K562 (cell line): ENCODE measurements at regions not wholly inside any gene's neighbourhood (a gene's known extent, or its start where the extent isn't known, plus 50 kb on each side); places are given as distances from the start of the nearest gene placed in this dataset.
"Not testable (repeated sequence)": the region's sequence is repeated elsewhere in the genome, so short reads cannot be mapped to it uniquely, and the experiment has no call there.

Experiments
- ATAC-seq: fragments of 200-7000 bp; cut with Tn5 transposase; 3 replicates; pipeline ENCODE4 v1.9.1; 2020; ENCODE audit warnings: moderate library complexity
- BruUV-seq: library from RNA; stranded (reverse); fragments of 400-500 nt; replicated peaks from 2 replicates; lab custom pipeline; 2021; lab: Mats Ljungman, UMichigan
- CTCF ChIA-PET: fragments of 300-600 bp; formaldehyde crosslinking; extraction: SDS; loops from one replicate; lab custom pipeline; 2021; ENCODE audit warnings: low intra/inter-chr PET ratio; lab: Yijun Ruan, JAX
- POLR2A ChIA-PET: fragments of 300-600, 350-650 bp; sonication (Branson Sonifier 250); formaldehyde crosslinking; extraction: SDS; loops from one replicate; lab custom pipeline; 2021; ENCODE audit warnings: antibody characterized with exemption, inconsistent platforms; lab: Yijun Ruan, JAX
- DNase-seq, 4 experiments: peaks; one replicate each; pipeline versions ENCODE4 v3.0.0 to v3.0.0-alpha.2; 2011 to 2018; ENCODE audit warnings: low spot score in 3 of 4, mixed read lengths in 3 of 4; ENCODE audit errors: extremely low read depth in 1 of 4
- FAIRE-seq: peaks from 2 replicates; lab custom pipeline; 2011; peaks lifted over from hg19 to GRCh38; lab: Jason Lieb, UNC
- H2AFZ ChIP-seq: 2 replicates; pipeline ENCODE4 v1.6.0; 2011; ENCODE audit warnings: low read depth, low read length, control low read depth, inconsistent platforms
- H3K27ac ChIP-seq: fragments of 200-600 bp; 3 replicates; pipeline ENCODE4 v1.8.0; 2011; ENCODE audit warnings: low read depth, mild to moderate bottlenecking, control low read depth, inconsistent platforms, low read length, moderate library complexity, mixed read lengths; ENCODE audit errors: extremely low read depth
- H3K27me3 ChIP-seq, 2 experiments: fragments of 300-600 bp in 1 of 2; 2 replicates in 1 of 2; 3 replicates in 1 of 2; pipeline versions ENCODE4 v1.6.0 to v1.8.0; 2011; ENCODE audit warnings: inconsistent platforms in 2 of 2, low read length in 2 of 2, mild to moderate bottlenecking in 1 of 2, mixed read lengths in 1 of 2, moderate library complexity in 1 of 2; ENCODE audit not compliant: control insufficient read depth in 2 of 2, insufficient read depth in 2 of 2
- H3K36me3 ChIP-seq: fragments of 300-600 bp; 3 replicates; pipeline ENCODE4 v1.8.0; 2011; ENCODE audit warnings: mild to moderate bottlenecking, low read length, inconsistent platforms; ENCODE audit not compliant: control insufficient read depth, insufficient read depth
- H3K4me1 ChIP-seq, 2 experiments: fragments of 200-600 bp in 1 of 2; replicated peaks in 1 of 2; 2 replicates in 1 of 2; 3 replicates in 1 of 2; pipeline versions ENCODE4 v1.5.1 to v1.8.0; 2011; ENCODE audit warnings: inconsistent platforms in 2 of 2, low read length in 2 of 2, mild to moderate bottlenecking in 1 of 2, mixed read lengths in 1 of 2, moderate library complexity in 1 of 2; ENCODE audit not compliant: control insufficient read depth in 2 of 2, insufficient read depth in 2 of 2
- H3K4me2 ChIP-seq: 2 replicates; pipeline ENCODE4 v1.6.1; 2011; ENCODE audit warnings: low read length, control low read depth, inconsistent platforms, mixed read lengths; ENCODE audit not compliant: insufficient read depth
- H3K4me3 ChIP-seq: fragments of 200-600 bp; sonication (generic), shearing (Covaris generic); 2 replicates; pipeline ENCODE4 v1.5.1; 2016; ENCODE audit warnings: control low read depth, inconsistent platforms
- H3K79me2 ChIP-seq: fragments of 200-600 bp; 3 replicates; pipeline ENCODE4 v1.8.0; 2011; ENCODE audit warnings: low read length, inconsistent platforms; ENCODE audit not compliant: control insufficient read depth, insufficient read depth
- H3K9ac ChIP-seq, 2 experiments: 2 replicates each; pipeline versions ENCODE4 v1.6.0 to v1.6.1; 2011; ENCODE audit warnings: low read depth in 2 of 2, low read length in 2 of 2, control low read depth in 1 of 2, inconsistent platforms in 1 of 2, mild to moderate bottlenecking in 1 of 2, mixed read lengths in 1 of 2; ENCODE audit not compliant: insufficient read depth in 1 of 2
- H3K9me1 ChIP-seq: one replicate; pipeline ENCODE4 v1.6.0; 2011; ENCODE audit warnings: inconsistent platforms, mild to moderate bottlenecking, low read length, moderate library complexity; ENCODE audit not compliant: control insufficient read depth, insufficient read depth
- H3K9me3 ChIP-seq: replicated peaks from 2 replicates; pipeline ENCODE4 v1.5.1; 2011; ENCODE audit warnings: low read depth, low read length, inconsistent platforms; ENCODE audit not compliant: control insufficient read depth, insufficient read depth
- H4K20me1 ChIP-seq: replicated peaks from 2 replicates; pipeline ENCODE4 v1.6.1; 2011; ENCODE audit warnings: low read length, inconsistent platforms, mixed read lengths; ENCODE audit not compliant: control insufficient read depth, insufficient read depth
- CTCF ChIP-seq, 3 experiments: IDR thresholded peaks in 2 of 3; conservative IDR thresholded peaks in 1 of 3; 2 replicates each; pipeline ENCODE4 v1.5.1; 2011 to 2012; ENCODE audit warnings: low read length in 3 of 3, mild to moderate bottlenecking in 3 of 3, control low read depth in 2 of 3, improper control_type of control experiment in 1 of 3, inconsistent platforms in 1 of 3, low read depth in 1 of 3, mixed read lengths in 1 of 3, moderate library complexity in 1 of 3; ENCODE audit not compliant: insufficient read depth in 2 of 3
- DDX20 ChIP-seq: fragments of 450-650 bp; IDR thresholded peaks from 2 replicates; pipeline ENCODE4 v1.6.1; 2016; ENCODE audit warnings: missing genetic modification characterization, low read depth, mild to moderate bottlenecking, missing compliant biosample characterization, moderate library complexity
- EGR1 ChIP-seq: fragments of 450-650 bp; conservative IDR thresholded peaks from 2 replicates; pipeline ENCODE4 v1.6.1; 2017; ENCODE audit warnings: mild to moderate bottlenecking
- MCM5 ChIP-seq: fragments of 450-650 bp; IDR thresholded peaks from 2 replicates; pipeline ENCODE4 v1.6.1; 2016; ENCODE audit warnings: low read depth
- STAG1 ChIP-seq: sonication (generic); formaldehyde crosslinking; IDR thresholded peaks from 2 replicates; pipeline ENCODE4 v1.5.0; 2020; ENCODE audit warnings: missing genetic modification reagents, borderline replicate concordance
- ZKSCAN1 ChIP-seq: fragments of 150-350 bp; IDR thresholded peaks from 2 replicates; pipeline ENCODE4 v1.6.1; 2016; ENCODE audit warnings: low read depth, low read length
- ZNF561 ChIP-seq: fragments of 450-650 bp; formaldehyde crosslinking; conservative IDR thresholded peaks from 2 replicates; pipeline ENCODE4 v1.4.0; 2020; ENCODE audit warnings: mild to moderate bottlenecking, moderate library complexity
- ZNF696 ChIP-seq: fragments of 250-450 bp; sonication (Bioruptor Pico); conservative IDR thresholded peaks from 2 replicates; pipeline ENCODE4 v1.4.0; 2020; ENCODE audit warnings: mild to moderate bottlenecking, moderate library complexity
- ZSCAN32 ChIP-seq: fragments of 450-650 bp; formaldehyde crosslinking; IDR thresholded peaks from 2 replicates; pipeline ENCODE4 v1.4.0; 2020; ENCODE audit warnings: mild to moderate bottlenecking, moderate library complexity
- WGBS: fragments of 100-300 bp; shearing (Covaris generic); methylation state at CpG from one replicate; pipeline ENCODE4 v1.1.6; 2016; ENCODE audit warnings: low coverage, mixed read lengths; ENCODE audit not compliant: insufficient coverage; ENCODE audit errors: missing lambda C conversion rate; 5-methylcytosine and 5-hydroxymethylcytosine counted together
- in situ Hi-C: fragments of 300-500 bp; cut with MboI; formaldehyde crosslinking; loops from 4 replicates; pipeline ENCODE4 v1.15.0; 2018; ENCODE audit warnings: inconsistent platforms, mixed read lengths
- intact Hi-C: fragments of 100-400 bp; cut with micrococcal nuclease; formaldehyde crosslinking; loops from 2 replicates; pipeline ENCODE4 v1.14.2; 2022
- TF ChIP-seq, protein P1 (sequence below): fragments of 450-650 bp; formaldehyde crosslinking; IDR thresholded peaks from 2 replicates; pipeline ENCODE4 v1.4.0; 2022; ENCODE audit warnings: mild to moderate bottlenecking, moderate library complexity

DNA sequence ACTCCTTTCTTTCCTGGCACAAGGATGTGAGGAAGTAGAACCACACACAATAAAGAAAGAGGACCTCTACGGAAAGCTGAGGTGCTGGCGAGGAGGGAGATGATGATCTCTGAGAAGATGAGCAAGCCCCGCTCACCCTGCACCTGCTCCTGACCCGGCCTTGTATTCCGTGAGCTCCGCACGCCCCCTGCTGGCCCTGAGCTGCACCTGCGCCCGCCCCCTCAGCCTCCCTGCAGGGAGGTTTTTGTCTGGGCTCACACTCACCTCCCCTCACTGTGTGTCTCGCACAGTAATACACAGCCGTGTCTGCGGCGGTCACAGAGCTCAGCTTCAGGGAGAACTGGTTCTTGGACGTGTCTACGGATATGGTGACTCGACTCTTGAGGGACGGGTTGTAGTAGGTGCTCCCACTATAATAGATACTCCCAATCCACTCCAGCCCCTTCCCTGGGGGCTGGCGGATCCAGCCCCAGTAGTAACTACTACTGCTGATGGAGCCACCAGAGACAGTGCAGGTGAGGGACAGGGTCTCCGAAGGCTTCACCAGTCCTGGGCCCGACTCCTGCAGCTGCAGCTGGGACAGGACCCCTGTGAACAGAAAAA, 895.1 kb downstream of the TMEM121 start:
- not testable (repeated sequence) for H3K27me3 ChIP-seq, H3K79me2 ChIP-seq
- POLR2A ChIA-PET = interaction anchor here (0.6 kb wide), 1 partner anchor 247 kb away, joined by 3 read pairs; no protein-coding TSS in a partner anchor
- WGBS = 49% methylated on average over 16 of the region's 20 CpGs
- TF ChIP-seq EGR1 (peak; percentile 47), CTCF (IDR thresholded peaks at IDR 0.05 in 2 of 3, conservative IDR thresholded peaks at IDR 0.05 in 1 of 3; ENCODE audit: insufficient read depth in 2 of 3, low read depth in 1 of 3, low read length in 3 of 3) (peak; percentile 29 to 43 (median 30); a peak in 3 of 6 replicates)
- TF ChIP-seq, all 486 proteins: peak for 2; not testable (repeated sequence) for 484
- H4K20me1 ChIP-seq, H3K36me3 ChIP-seq, BruUV-seq, CTCF ChIA-PET, H2AFZ ChIP-seq, H3K27ac ChIP-seq, H3K9me1 ChIP-seq, H3K9me3 ChIP-seq, H3K4me3 ChIP-seq, H3K4me2 ChIP-seq, H3K4me1 ChIP-seq, in situ Hi-C loops, intact Hi-C loops, H3K9ac ChIP-seq, FAIRE-seq: not testable (repeated sequence)
- peak; percentile 61; the same call in 1 of the 3 replicates for ATAC-seq
- peak; percentile 9 to 27 (median 10) for DNase-seq

DNA sequence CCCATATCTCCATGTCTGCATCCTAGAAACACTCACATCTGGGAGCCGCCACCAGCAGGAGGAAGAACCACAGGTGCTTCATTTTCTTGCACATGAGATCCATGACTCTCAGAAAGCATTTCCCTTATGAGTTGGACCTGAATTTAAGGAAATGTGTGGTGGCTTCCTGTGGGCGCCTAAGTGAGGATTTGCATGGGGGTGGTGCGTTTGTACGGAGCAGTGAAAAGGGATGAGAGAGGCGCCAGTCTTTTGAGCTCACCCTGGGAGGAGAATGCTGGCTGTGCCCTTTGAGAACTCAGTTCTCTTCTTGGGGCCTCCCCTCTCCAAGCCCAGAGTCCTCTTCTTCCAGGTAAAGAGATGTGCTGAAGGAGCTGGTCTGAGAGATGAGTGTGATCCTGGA, 895.7 kb downstream of the TMEM121 start:
- intact Hi-C loops (no loop called here), in situ Hi-C loops (no loop called here)
- ChIA-PET POLR2A (interaction anchor here (0.6 kb wide), 1 partner anchor 247 kb away, joined by 3 read pairs; no protein-coding TSS in a partner anchor), CTCF (no interaction called here)
- no peaks in the 10 kb centered on the region for H3K27me3 ChIP-seq
- H3K9ac ChIP-seq = no peak overlapping the region
- H3K79me2 ChIP-seq = no peaks in the 10 kb centered on the region
- BruUV-seq = no TSS peak
- H3K9me3 ChIP-seq = peaks cover 9% of the 10 kb centered on the region
- DNase-seq (no peak), FAIRE-seq (no peak), ATAC-seq (no peak)
- no peaks in the 10 kb centered on the region for H3K9me1 ChIP-seq
- no peaks in the 10 kb centered on the region for H3K36me3 ChIP-seq
- H3K4me2 ChIP-seq = no peak overlapping the region
- H3K4me1 ChIP-seq = no peaks in the 10 kb centered on the region
- H4K20me1 ChIP-seq = no peaks in the 10 kb centered on the region
- H3K27ac ChIP-seq = no peak overlapping the region
- TF ChIP-seq STAG1 (CRISPR knock-in tag) (no peak), MCM5 (no peak), ZSCAN32 (CRISPR knock-in tag) (no peak), ZNF696 (CRISPR knock-in tag) (no peak), ZKSCAN1 (no peak), ZNF561 (CRISPR knock-in tag) (no peak), DDX20 (tag) (no peak)
- TF ChIP-seq, protein P1, sequence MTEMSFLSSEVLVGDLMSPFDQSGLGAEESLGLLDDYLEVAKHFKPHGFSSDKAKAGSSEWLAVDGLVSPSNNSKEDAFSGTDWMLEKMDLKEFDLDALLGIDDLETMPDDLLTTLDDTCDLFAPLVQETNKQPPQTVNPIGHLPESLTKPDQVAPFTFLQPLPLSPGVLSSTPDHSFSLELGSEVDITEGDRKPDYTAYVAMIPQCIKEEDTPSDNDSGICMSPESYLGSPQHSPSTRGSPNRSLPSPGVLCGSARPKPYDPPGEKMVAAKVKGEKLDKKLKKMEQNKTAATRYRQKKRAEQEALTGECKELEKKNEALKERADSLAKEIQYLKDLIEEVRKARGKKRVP (CRISPR knock-in tag) = no peak
- TF ChIP-seq, all 486 proteins: peak for 0
- Histone ChIP-seq H2AFZ (no peak overlapping the region), H3K4me3 (no peak overlapping the region)
- WGBS = 22% methylated on average over 3 of the region's 5 CpGs
